GM18502 (cell line): ENCODE measurements at regions not wholly inside any gene's neighbourhood (a gene's known extent, or its start where the extent isn't known, plus 50 kb on each side); places are given as distances from the start of the nearest gene placed in this dataset.
"Not testable (repeated sequence)": the region's sequence is repeated elsewhere in the genome, so short reads cannot be mapped to it uniquely, and the experiment has no call there.

Experiments used
- ATAC-seq: cut with Tn5 transposase; IDR thresholded peaks from one replicate; pipeline ENCODE4 v1.9.1; 2021; ENCODE audit warnings: mild to moderate bottlenecking; ENCODE audit not compliant: unreplicated experiment, poor library complexity

DNA sequence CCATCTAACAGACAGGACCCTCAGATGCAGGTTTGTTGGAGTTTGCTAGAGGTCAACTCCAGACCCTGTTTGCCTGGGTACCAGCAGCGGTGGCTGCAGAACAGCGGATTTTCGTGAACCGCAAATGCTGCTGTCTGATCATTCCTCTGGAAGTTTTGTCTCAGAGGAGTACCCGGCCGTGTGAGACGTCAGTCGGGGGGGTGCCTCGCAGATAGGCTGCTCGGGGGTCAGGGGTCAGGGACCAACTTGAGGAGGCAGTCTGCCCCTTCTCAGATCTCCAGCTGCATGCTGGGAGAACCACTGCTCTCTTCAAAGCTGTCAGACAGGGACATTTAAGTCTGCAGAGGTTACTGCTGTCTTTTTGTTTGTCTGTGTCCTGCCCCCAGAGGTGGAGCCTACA lies 282.9 kb upstream of the PRR16 start:
- not testable (repeated sequence) for ATAC-seq

DNA sequence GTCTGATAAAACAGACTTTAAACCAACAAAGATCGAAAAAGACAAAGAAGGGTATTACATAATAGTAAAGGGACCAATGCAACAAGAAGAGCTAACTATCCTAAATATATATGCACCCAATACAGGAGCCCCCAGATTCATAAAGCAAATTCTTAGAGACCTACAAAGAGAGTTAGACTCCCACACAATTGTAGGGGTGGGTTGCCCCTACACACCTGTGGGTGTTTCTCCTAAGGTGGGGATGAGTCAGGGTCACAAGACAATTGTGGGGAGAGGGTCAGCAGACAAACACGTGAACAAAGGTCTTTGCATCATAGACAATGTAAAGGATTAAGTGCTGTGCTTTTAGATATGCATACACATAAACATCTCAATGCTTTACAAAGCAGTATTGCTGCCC lies 269.4 kb upstream of the PRR16 start:
- not testable (repeated sequence) for ATAC-seq

DNA sequence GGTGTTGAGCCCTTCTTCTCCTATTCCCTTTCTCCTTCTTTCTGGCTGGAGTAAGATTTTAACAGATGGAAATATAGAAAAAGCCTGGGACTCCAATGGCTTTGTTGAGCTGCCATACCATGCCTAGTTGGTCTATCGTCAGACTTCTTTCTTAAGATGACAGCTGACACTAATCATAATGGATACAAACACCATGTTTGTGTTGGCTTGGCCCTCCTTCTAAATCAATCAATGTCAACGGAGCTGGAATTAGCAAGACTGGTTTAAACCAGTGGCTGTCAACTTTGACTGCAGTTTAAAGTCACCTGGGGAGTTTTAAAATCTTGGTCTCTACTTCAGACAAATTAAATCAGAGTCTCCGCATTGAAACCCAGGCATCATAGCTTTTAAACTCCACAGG lies 264.5 kb upstream of the PRR16 start:
- no peak for ATAC-seq

DNA sequence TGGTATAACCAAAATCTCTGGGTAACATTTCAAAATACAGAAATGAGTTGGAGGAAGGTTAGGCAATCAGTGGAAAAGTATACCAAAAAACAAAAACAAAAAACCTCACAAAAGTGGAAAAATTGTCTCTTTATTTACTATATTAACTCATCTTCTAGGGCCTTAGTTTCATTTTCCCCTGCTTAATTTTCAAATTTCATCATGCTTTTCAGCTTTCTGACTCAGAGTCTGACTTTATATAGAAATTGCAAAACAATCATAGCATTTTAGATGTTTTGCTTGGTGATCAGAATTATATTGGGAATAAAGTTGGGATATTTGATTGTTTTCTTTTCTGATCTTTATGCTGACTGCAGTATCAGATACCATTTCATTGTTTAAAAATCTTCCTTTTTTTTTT lies 257.0 kb upstream of the PRR16 start:
- no peak for ATAC-seq

DNA sequence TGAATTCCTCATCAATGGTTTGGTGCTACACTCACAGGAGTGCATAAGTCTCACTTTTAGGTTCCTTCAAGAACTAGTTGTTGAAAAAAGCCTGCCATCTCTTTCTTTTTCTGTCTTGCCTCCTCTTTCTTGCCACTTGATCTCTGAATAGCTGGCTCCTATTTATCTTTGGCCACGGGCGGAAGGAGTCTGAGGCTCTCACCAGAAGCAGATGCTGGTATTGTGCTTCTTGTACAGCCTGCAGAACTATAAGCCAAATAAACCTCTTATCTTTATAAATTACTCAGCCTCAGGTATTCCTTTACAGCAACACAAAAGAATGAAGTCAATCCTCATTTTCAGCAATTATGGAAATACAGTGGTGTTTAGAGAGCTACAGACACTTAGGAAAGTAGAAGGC lies 247.1 kb upstream of the PRR16 start:
- ATAC-seq: no peak

DNA sequence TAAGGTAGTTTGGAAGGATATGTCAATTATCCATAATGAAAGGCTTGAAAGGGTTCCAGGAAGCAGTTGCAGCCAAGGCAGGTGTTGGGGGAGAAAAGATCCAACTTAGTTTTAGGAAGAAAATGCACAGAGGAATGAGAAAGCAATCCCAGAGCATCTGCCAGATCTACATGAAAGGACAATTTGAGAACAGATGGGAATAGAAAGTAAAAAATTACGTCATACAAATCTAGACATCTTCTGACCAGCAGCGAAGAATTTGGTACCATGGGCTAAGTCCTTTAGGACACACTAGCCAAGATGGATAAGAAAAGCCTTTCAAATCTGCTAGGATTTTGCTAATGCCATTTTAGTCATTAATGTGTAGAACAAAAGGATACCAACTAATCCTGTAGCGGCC lies 244.1 kb upstream of the PRR16 start:
- no peak for ATAC-seq

DNA sequence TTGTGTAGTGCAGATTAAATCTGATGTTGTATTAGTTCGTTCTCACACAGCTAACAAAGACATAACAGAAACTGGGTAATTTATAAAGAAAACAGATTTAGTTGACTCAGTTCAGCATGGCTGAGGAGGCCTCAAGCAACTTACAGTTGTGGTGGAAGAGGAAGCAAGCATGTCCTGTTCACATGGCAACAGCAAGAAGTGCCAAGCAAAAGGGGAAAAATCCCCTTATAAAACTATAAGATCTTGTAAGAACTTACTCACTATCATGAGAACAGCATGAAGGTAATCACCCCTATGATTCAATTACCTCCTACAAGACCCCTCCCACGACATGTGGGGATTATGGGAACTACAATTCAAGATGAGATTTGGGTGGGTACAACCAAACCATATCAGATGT lies 238.6 kb upstream of the PRR16 start:
- ATAC-seq: no peak

DNA sequence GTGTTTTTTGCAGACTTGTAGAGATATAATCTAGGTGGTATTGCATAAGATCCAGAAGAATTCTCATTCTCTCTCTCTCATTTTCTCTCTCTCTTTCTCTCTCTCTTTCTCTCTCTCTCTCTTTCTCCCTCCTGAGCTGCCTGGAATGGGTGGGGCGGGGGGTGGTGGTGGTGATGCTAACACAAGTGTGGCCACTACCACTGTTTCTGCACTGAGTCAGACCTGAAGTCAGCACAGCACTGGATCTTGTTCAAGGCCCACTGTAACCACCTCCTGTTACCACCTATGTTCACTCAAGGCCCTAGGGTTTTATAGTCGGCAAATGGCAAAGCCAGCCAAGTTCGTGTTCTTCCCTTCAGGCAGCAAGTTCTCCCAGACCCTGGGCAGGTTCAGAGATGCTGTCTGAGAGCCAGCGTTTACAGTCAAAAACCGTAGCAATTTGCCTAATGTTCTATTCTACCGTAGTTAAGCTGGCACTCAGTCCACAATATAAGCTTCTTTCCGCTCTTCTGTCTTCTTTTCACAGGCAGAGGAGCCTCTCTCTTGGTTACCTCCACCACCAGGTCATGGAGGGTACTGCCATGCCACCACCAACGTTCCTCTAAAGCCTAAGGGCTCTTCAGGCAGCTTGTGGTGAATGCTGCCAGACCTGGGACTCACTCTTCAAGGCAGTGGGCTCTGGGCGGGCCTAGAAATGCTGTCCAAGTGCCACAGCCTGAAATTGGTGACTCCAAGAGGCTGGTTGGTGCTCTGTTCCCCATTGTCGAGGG lies 235.7 kb upstream of the PRR16 start:
- ATAC-seq: no peak

DNA sequence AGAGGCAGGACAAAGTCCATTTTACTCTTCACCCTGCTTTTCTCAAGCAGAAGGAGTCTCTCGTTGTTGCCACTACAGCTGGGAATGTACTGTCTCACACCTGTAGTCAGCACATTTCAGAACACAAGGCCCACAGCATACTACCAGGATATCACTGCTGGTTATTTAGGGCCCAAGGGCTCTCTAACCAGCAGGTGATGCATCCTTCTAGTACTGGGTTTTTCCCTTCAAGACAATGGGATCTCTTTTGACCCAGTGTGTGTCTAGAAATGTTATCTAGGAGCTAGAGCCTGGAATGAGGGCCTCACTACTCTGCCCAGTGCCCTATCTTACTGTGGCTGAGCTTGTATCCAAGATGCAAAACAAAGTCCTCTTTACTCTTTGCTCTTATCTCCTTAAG lies 235.1 kb upstream of the PRR16 start:
- ATAC-seq: no peak

DNA sequence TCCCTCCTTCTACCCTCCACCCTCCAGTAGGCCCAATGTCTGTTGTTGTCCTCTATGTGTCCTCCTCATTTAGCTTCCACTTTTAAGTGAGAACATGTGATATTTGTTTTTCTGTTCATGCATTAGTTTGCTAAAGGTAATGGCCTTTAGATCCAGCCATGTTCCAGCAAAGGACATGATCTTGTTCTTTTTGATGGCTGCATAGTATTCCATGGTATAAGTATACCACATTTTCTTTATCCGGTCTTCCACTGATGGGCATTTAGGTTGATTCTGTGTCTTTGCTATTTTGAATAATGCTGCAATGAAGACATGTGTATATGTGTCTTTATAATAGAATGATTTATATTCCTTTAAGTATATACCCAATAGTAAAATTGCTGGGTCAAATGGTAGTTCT lies 232.5 kb upstream of the PRR16 start:
- no peak for ATAC-seq

DNA sequence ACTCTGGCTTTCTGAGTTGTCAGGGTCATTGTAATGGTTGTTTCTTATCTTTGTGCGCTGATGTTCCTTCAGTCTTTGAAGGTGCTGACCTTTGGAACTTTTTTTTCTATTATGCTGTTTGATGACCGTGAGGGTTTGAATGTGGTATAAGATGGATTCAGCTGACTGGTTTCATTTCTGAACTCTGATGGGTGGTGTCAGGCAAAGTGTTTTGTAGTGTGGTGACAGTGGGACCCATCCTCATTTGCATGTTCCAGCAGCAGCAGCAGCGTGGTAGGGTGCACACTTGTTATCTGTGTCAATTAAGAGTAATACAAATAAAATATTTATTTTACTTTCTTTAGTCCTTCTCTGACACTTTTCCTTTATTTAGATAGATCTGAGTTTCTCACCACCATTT lies 227.7 kb upstream of the PRR16 start:
- ATAC-seq: peak; percentile 66

DNA sequence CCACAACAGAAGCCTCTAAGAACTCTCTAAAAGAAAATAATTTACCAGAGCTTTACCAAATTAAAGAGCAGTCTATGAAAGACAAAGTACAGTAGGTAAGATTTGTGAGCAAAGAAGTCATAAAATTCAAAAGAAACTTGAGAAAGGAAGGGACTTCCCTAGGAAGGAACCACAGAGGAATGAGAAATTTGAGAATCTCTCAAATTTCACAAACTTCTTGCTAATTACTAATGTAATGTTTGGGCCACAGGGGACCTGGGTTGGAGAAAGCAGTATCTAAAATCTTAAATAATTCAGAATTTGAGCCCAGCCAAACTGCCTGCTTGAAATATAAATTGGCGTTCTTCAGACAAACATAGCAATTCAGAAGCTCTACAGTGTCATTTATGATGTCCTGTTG lies 225.0 kb upstream of the PRR16 start:
- ATAC-seq: no peak

DNA sequence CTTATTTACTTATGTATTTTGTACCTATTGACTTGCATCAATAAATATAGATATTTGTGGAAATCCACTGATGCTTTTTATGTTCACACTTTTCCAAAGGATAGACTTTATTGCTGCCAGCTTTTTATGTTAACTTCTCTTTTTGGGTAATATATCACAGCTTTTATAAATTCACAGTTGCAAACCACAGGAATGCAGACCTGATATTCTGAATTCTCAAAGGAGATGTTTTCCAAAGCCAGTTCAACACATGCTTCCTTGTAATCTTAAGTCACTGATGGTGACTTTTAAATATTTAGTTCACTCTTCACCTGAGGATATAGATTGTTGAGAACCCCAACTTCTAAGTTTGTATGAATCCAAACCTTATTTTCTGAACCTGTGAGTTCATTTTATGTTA lies 223.4 kb upstream of the PRR16 start:
- no peak for ATAC-seq

DNA sequence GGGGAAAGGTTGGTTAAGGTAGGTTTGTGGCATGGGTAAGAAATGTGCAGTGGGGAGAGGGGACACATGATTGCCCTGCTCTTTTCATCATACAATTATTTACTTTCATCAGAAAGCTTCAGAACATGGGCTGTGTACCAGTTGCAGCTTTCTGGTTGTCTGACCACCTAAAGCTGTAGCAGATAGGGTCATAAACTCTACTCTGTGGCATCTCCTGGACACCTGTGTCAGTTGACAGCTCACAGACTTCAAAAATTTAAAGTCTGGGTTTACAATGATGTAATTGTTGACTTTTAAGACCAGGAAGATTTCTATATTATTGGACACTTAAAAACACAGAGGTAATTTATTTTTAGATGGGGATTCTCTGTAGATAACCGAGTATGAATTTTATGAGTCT lies 222.7 kb upstream of the PRR16 start:
- ATAC-seq: no peak

DNA sequence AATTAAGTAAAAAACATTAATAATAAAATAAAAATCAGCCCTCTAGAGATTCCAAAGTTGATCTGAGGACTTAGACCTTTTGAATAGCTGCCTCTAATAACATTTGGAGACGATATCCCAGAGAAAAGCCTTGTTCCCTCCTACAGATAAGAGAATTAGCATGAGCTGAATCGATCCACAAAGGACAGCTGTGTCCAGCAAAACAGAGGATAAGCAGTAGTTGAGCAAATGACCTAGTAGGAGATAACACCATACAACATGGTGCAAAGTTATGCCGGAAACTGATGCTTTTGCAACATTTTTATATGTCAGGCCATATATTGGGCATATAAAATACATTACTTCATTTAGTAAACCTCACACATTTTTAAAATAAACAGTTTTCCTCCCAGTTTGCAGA lies 212.2 kb upstream of the PRR16 start:
- ATAC-seq: no peak

DNA sequence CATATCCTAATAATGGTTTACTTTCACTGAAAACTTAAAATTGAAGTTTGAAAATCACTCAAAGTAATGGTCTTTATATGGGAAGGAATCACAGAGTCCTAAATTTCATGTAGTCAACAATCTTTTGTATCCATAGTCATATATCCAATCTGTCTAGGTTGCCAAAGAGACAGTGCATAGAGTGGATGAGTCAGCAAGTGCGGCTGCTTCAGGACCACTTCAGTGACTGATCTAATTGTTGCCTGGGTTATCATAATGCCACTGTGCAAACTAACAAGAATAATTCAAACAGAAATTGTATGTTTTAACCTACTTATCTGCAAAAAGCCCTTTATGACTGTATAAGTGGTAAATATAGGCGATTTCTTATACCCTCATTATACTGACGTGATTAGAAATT lies 211.3 kb upstream of the PRR16 start:
- ATAC-seq: no peak

DNA sequence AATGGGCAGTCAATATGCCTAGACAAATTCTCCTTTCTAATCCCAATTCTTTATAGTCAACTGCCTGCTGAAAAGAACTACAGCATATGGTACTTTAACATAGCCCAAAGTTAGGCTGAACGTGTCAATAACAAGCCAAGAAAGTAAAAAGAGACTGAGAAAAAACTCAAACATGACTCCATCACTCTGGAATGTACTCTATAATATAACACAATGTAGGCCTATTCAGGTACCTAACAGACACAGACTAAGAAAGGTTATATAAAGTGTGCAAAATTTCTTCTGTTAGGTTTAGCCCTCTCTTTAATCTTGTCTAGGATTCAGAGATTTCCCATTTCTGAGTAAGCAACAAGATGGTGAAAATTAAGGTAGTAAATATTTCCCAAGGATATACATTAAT lies 209.7 kb upstream of the PRR16 start:
- ATAC-seq: no peak

DNA sequence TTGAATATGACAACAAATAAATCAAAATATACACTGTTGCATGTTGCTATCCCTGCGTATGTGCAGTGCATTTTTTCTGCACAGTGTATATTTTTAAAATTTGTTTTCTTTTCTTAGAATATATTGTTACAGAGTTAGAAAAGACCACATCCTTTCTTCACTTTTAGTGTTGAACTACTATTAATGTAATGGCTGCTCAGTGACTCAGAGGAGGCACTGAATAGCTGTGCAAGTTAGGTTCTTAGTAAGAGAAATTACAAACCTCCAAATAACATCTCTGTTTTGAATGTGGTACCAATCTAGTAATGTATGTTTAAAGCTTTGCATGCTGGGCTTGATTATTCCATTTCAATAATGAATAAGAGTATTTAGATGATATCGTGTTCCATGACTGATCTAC lies 208.9 kb upstream of the PRR16 start:
- no peak for ATAC-seq

DNA sequence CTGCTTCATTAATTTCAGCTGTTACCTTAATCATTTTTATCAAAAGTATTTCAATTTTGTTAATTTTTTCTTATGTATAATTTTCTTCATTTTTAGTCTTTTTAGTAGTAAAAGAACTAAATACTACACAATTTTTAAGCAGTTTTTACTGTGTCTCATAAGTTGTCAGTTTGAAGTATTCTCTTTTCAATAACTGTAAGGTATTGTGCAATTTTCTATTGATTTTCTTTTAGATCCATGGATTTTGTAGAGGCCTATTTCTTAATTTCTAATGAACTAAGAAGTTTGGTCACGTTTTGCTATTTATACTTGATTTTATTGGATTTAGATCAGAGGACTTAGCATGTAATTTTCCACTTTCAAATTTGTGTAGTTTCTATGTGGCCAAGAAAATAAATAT lies 207.7 kb upstream of the PRR16 start:
- ATAC-seq: no peak

DNA sequence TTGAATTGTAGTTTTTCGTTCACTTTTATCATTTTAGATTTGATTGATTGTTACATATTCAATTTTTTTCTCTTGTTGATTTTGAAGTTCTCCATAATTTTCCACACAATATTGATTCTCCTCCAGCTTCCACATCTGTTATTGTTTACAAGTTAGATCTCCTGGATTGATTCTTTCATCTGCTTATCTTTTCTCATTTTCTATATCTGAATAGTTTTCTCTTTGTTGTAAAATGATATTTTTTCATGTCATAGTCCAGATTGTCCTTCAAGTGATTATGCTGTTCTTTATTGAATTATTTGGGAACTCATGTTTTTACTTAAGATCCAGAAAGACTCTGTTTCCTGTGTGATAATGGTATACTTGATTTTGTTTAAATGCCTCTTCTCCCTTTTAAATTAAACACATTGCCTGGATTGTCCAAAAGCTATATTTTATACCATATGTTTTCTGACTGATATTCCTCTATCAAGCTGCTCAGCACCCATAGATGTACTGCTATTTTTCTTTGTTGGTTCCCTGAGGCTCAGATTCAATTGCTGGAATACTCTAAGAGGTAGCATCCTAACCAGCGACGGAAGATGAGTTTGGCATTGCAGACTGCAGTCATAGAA lies 206.6 kb upstream of the PRR16 start:
- ATAC-seq: no peak

DNA sequence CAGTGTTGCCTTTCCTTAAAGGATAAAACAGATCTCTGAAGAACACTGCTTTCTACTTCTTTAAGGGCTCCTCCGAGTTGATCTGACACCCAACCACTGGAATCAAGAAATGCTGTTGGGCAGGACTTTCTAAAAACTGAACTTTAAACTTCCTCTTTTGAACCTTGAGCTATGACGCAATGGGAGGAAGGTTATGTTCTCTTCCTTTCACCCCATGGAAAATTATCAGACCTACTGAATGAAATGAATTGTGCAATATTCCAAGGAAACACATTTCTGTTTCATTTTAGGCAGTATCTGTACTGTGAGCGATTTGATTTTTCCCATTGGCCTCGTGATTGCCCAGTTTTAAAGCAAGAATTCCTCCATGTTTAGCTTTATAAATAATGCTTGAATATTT lies 206.0 kb upstream of the PRR16 start:
- no peak for ATAC-seq

DNA sequence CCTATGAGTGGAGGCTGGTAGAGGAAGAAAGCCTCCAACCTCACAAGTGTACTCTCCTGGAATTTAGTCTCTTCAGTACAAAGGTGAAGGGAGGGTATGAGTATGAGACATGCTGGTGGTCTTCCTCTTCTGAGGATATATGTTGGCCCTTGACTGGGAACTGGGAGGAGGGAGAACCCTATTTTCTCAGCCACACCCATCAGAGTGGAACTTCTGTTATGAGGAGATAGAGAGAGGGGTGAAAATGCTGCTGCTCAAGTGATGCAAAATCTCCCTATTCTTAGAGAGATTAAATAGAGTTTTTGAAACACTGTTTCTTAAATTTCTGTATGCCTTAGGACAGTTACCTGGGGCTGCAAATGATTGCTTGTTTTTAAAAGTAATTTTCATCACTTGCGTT lies 203.4 kb upstream of the PRR16 start:
- no peak for ATAC-seq
